ENCODE measurements at regions not wholly inside any gene's neighbourhood (a gene's known extent, or its start where the extent isn't known, plus 50 kb on each side); places are given as distances from the start of the nearest gene placed in this dataset.

GRCh38 chr10:62534031-62534430, 159.9 kb downstream of the ZNF365 start:
- intact Hi-C loops (cut with micrococcal nuclease), result no loop called here

More at GRCh38 chr10:62534031-62534430, 159.9 kb downstream of the ZNF365 start:
- Histone ChIP-seq H3K4me2 (ENCODE audit: insufficient read depth, low read length) (no peak overlapping the region), H3K27ac (ENCODE audit: insufficient read depth, low read depth, low read length) (no peak overlapping the region), H2AFZ (ENCODE audit: low read depth, low read length) (no peak overlapping the region), H3K79me2 (ENCODE audit: control insufficient read depth, insufficient read depth, low read length) (no peaks in the 10 kb centered on the region), H3K4me1 (ENCODE audit: control insufficient read depth, extremely low read depth, insufficient read depth, low read length) (no peaks in the 10 kb centered on the region), H3K9me1 (replicated peaks; ENCODE audit: control insufficient read depth, extremely low read depth, insufficient read depth, low read length) (no peaks in the 10 kb centered on the region), H3K27me3 (ENCODE audit: control insufficient read depth in 2 of 2, insufficient read depth in 2 of 2, low read length in 2 of 2) (no peaks in the 10 kb centered on the region), H3K9me3 (replicated peaks; ENCODE audit: control insufficient read depth, insufficient read depth, low read length) (no peaks in the 10 kb centered on the region), H3K36me3 (ENCODE audit: control insufficient read depth in 2 of 2, extremely low read depth in 1 of 2, insufficient read depth in 2 of 2, low read length in 2 of 2) (no peaks in the 10 kb centered on the region), H3K4me3 (replicated peaks in 1 of 3; ENCODE audit: insufficient read depth in 1 of 3, low read depth in 1 of 3, low read length in 3 of 3) (no peak overlapping the region), H3K9ac (replicated peaks; ENCODE audit: extremely low read depth, insufficient read depth, low read length) (no peak overlapping the region), H4K20me1 (replicated peaks; ENCODE audit: control insufficient read depth, extremely low read depth, insufficient read depth, low read length) (no peaks in the 10 kb centered on the region)
- CTCF ChIA-PET, result no interaction called here
- TF ChIP-seq CTCF (IDR thresholded peaks at IDR 0.05; ENCODE audit: extremely low read depth in 1 of 2, insufficient read depth in 1 of 2, low read depth in 1 of 2, low read length in 2 of 2) (no peak), POLR2A (IDR thresholded peaks at IDR 0.05; ENCODE audit: low read depth, low read length) (no peak), MYC (IDR thresholded peaks at IDR 0.05; ENCODE audit: low read depth, low read length) (no peak), EZH2 (IDR thresholded peaks at IDR 0.05; ENCODE audit: borderline replicate concordance, low read depth, low read length, severe bottlenecking) (no peak), MAX (IDR thresholded peaks at IDR 0.05; ENCODE audit: insufficient read depth, insufficient read length) (no peak), GATA2 (IDR thresholded peaks at IDR 0.05; ENCODE audit: insufficient read depth, insufficient read length, low read depth, low read length) (no peak), JUN (IDR thresholded peaks at IDR 0.05; ENCODE audit: borderline replicate concordance, insufficient read depth, insufficient read length, low read depth) (no peak), POLR2AphosphoS5 (IDR thresholded peaks at IDR 0.05; ENCODE audit: insufficient read depth, low read depth, low read length) (no peak)
- BruUV-seq (replicated peaks), result no TSS peak
- POLR2A ChIA-PET, result no interaction called here
- FAIRE-seq, result no peak
- dilution Hi-C loops (cut with MboI; ENCODE audit: extremely low pct_ligation_motif_present, low sequenced_read_pairs), result no loop called here
- DNase-seq (ENCODE audit: low read depth, low spot score), result no peak
